ENCODE measurements at regions not wholly inside any gene's neighbourhood (a gene's known extent, or its start where the extent isn't known, plus 50 kb on each side); places are given as distances from the start of the nearest gene placed in this dataset.

DNA sequence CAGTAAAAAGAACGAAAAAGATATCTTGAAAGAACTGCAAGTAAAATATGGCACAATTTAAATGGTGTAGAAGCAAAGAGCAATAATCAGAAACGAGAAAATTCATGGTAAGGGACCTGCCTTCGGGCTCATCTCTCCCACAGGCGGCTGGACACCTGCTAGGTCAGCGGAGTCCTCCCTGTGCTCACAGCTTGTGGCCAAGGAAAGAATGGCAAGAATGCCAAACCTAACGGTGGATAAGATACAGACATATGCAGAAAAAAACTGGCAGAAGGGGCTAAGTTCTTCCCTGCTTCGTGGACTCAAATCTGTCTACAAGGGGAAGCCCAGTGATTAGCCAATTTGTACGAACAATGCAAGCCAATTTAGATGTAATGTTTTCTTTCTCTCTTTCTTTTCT is 152.1 kb upstream of the VCX start:
- intact Hi-C loops (cut with micrococcal nuclease): no loop called here
- no peak overlapping the region for H3K27ac ChIP-seq (replicated peaks)
- H3K4me3 ChIP-seq: no peak overlapping the region
- H3K4me1 ChIP-seq: no peaks in the 10 kb centered on the region
- H3K36me3 ChIP-seq: no peaks in the 10 kb centered on the region
- no peaks in the 10 kb centered on the region for H3K9me3 ChIP-seq (replicated peaks)
- TF ChIP-seq, protein P1, sequence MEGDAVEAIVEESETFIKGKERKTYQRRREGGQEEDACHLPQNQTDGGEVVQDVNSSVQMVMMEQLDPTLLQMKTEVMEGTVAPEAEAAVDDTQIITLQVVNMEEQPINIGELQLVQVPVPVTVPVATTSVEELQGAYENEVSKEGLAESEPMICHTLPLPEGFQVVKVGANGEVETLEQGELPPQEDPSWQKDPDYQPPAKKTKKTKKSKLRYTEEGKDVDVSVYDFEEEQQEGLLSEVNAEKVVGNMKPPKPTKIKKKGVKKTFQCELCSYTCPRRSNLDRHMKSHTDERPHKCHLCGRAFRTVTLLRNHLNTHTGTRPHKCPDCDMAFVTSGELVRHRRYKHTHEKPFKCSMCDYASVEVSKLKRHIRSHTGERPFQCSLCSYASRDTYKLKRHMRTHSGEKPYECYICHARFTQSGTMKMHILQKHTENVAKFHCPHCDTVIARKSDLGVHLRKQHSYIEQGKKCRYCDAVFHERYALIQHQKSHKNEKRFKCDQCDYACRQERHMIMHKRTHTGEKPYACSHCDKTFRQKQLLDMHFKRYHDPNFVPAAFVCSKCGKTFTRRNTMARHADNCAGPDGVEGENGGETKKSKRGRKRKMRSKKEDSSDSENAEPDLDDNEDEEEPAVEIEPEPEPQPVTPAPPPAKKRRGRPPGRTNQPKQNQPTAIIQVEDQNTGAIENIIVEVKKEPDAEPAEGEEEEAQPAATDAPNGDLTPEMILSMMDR (IDR thresholded peaks at IDR 0.05; ENCODE audit: borderline replicate concordance): no peak
- DNase-seq: no peak
- no peaks in the 10 kb centered on the region for H3K27me3 ChIP-seq (ENCODE audit: low read depth)

GRCh38 chrX:7689791-7690412 is 153.1 kb upstream of the VCX start:
- TF ChIP-seq, protein P1 (IDR thresholded peaks at IDR 0.05; ENCODE audit: borderline replicate concordance): no peak
- H3K4me3 ChIP-seq: no peak overlapping the region
- intact Hi-C loops (cut with micrococcal nuclease): no loop called here
- H3K27me3 ChIP-seq (ENCODE audit: low read depth): no peaks in the 10 kb centered on the region
- H3K36me3 ChIP-seq: no peaks in the 10 kb centered on the region
- H3K9me3 ChIP-seq (replicated peaks): no peaks in the 10 kb centered on the region
- DNase-seq: no peak
- no peak overlapping the region for H3K27ac ChIP-seq (replicated peaks)
- no peaks in the 10 kb centered on the region for H3K4me1 ChIP-seq

GRCh38 chrX:7680181-7680580 is 162.8 kb upstream of the VCX start:
- intact Hi-C loops (cut with micrococcal nuclease): no loop called here
- no peaks in the 10 kb centered on the region for H3K9me3 ChIP-seq (replicated peaks)
- TF ChIP-seq, protein P1 (IDR thresholded peaks at IDR 0.05; ENCODE audit: borderline replicate concordance): no peak
- H3K27me3 ChIP-seq (ENCODE audit: low read depth): no peaks in the 10 kb centered on the region
- no peaks in the 10 kb centered on the region for H3K36me3 ChIP-seq
- no peak overlapping the region for H3K27ac ChIP-seq (replicated peaks)
- H3K4me1 ChIP-seq: no peaks in the 10 kb centered on the region
- H3K4me3 ChIP-seq: no peak overlapping the region
- no peak for DNase-seq

DNA sequence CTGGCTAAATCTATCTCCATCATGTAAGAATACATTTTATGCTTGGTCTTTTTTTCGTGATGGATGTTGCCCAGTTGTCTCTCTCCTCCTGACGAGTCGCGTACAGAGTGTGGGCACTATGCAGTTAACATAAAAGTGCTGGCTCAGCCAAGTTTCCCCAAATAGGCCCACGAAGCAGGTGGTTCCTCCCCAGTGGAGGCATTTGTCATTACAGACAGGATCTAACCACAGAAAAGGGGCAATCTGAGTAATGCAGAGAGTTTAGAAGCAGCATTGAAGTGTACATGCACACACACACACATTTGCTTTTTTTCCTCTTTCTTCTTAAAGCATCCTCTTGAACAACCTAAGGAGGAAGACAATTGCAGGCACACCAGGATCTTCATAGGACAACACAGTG is 188.7 kb upstream of the VCX start:
- DNase-seq: no peak
- H3K4me1 ChIP-seq: no peaks in the 10 kb centered on the region
- no peak overlapping the region for H3K4me3 ChIP-seq
- no peak overlapping the region for H3K27ac ChIP-seq (replicated peaks)
- intact Hi-C loops (cut with micrococcal nuclease): no loop called here
- H3K27me3 ChIP-seq (ENCODE audit: low read depth): no peaks in the 10 kb centered on the region
- peaks cover 19% of the 10 kb centered on the region for H3K9me3 ChIP-seq (replicated peaks)
- H3K36me3 ChIP-seq: no peaks in the 10 kb centered on the region
- TF ChIP-seq, protein P1 (IDR thresholded peaks at IDR 0.05; ENCODE audit: borderline replicate concordance): no peak

DNA sequence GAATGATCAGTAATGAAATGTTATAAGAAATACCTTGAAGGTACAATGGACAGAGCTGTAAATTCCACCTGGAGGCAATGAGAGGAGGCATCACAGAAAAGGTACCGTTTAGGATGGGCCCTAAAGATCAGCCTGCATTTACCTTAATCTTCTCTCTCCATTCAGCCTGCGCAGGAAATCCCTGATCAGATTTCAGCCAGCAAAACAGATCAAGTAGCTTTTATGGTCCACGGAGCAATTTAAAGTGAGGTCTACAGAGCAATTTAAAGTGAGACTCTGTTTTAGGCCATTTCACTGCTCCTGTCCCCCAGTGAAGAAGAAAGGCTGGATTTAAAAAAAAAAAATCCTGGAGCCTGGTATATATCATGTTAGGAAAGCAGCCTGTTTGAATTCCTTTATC is 195.1 kb upstream of the VCX start:
- H3K4me3 ChIP-seq: no peak overlapping the region
- DNase-seq: no peak
- TF ChIP-seq, protein P1 (IDR thresholded peaks at IDR 0.05; ENCODE audit: borderline replicate concordance): no peak
- no peaks in the 10 kb centered on the region for H3K4me1 ChIP-seq
- no peaks in the 10 kb centered on the region for H3K36me3 ChIP-seq
- no peaks in the 10 kb centered on the region for H3K27me3 ChIP-seq (ENCODE audit: low read depth)
- H3K9me3 ChIP-seq (replicated peaks): no peaks in the 10 kb centered on the region
- intact Hi-C loops (cut with micrococcal nuclease): no loop called here
- H3K27ac ChIP-seq (replicated peaks): no peak overlapping the region
